ENCODE measurements at regions not wholly inside any gene's neighbourhood (a gene's known extent, or its start where the extent isn't known, plus 50 kb on each side); places are given as distances from the start of the nearest gene placed in this dataset.

DNA sequence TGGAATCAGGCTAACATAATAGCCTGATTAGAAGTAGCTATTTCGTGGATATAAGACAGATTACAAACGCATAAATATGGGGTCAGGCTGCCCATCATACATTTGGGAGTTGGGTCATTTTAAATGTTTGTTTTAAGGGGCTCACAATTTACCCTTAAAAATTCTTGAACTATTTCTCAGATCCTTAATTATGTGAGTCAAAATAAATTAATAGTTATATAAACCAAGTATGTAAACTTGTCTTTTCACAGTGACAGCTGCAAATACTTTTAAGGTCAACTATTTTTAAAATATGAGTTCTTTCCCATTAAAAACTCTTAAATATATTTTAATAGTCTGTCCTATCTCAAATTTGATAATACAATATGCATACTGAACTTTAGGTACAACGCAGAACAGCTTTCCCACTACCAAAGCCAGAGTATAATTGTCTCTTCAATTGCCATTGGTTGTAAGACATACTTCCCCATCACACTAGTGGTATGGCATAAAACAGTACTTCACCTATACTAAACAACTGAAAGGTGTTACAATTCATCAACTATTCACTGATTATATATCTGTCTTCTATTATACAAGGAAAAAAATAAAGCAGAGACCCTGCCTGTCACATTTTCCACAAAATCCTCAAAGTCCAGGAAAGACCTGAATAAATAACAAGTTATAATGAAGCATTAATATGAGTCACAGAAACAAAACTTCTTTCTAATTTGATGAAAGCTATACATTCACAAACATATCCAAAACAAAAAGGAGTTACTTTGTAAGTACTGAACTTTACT lies 80.8 kb upstream of the COL21A1 start:
- TF ChIP-seq, protein P1, sequence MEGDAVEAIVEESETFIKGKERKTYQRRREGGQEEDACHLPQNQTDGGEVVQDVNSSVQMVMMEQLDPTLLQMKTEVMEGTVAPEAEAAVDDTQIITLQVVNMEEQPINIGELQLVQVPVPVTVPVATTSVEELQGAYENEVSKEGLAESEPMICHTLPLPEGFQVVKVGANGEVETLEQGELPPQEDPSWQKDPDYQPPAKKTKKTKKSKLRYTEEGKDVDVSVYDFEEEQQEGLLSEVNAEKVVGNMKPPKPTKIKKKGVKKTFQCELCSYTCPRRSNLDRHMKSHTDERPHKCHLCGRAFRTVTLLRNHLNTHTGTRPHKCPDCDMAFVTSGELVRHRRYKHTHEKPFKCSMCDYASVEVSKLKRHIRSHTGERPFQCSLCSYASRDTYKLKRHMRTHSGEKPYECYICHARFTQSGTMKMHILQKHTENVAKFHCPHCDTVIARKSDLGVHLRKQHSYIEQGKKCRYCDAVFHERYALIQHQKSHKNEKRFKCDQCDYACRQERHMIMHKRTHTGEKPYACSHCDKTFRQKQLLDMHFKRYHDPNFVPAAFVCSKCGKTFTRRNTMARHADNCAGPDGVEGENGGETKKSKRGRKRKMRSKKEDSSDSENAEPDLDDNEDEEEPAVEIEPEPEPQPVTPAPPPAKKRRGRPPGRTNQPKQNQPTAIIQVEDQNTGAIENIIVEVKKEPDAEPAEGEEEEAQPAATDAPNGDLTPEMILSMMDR (conservative IDR thresholded peaks at IDR 0.05; ENCODE audit: control insufficient read depth, insufficient read depth, low read depth, low read length) = no peak
- DNase-seq (ENCODE audit: low read depth) = no peak
- H3K4me3 ChIP-seq (ENCODE audit: control insufficient read depth, low read depth, low read length) = no peak overlapping the region

DNA sequence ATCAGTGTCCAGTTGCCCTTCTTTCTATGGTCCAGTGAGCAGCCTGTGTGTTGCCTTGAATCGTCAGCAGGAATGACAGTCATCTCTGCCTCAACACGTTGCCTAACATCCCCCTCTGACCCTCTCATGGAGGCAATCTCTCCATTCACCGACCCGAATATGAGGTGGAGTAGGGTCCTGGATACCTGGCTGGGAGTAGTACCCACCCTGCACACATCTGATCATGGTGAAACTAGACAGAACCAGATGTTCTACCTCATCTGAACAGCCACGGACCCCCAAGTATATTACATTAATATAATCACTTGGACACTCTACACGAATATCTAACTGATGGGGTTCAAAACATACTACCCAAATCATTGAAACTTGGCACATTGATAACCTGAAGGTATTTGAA lies 77.0 kb upstream of the COL21A1 start:
- TF ChIP-seq, protein P1 (conservative IDR thresholded peaks at IDR 0.05; ENCODE audit: control insufficient read depth, insufficient read depth, low read depth, low read length) = no peak
- no peak for DNase-seq (ENCODE audit: low read depth)
- H3K4me3 ChIP-seq (ENCODE audit: control insufficient read depth, low read depth, low read length) = no peak overlapping the region

DNA sequence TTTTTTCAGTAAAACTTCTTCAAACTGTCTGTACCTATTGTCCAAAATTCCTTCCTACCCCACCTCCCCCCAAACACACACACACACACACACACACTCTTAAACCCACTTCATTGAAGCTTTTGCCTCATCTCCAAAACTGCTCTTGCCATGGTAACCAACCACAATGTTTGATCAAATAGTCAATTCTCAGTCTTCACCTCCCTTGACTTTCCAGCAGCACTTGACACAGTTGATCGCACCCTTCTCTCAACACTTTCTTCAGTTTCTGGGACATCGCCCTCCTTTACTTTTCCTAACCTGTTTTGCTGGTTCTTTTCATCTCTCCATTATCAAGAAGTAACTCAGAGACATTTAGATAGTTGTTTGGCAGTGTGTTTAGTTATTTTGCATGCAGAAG lies 71.5 kb upstream of the COL21A1 start:
- H3K4me3 ChIP-seq (ENCODE audit: control insufficient read depth, low read depth, low read length) = no peak overlapping the region
- DNase-seq (ENCODE audit: low read depth) = no peak
- TF ChIP-seq, protein P1 (conservative IDR thresholded peaks at IDR 0.05; ENCODE audit: control insufficient read depth, insufficient read depth, low read depth, low read length) = no peak

DNA sequence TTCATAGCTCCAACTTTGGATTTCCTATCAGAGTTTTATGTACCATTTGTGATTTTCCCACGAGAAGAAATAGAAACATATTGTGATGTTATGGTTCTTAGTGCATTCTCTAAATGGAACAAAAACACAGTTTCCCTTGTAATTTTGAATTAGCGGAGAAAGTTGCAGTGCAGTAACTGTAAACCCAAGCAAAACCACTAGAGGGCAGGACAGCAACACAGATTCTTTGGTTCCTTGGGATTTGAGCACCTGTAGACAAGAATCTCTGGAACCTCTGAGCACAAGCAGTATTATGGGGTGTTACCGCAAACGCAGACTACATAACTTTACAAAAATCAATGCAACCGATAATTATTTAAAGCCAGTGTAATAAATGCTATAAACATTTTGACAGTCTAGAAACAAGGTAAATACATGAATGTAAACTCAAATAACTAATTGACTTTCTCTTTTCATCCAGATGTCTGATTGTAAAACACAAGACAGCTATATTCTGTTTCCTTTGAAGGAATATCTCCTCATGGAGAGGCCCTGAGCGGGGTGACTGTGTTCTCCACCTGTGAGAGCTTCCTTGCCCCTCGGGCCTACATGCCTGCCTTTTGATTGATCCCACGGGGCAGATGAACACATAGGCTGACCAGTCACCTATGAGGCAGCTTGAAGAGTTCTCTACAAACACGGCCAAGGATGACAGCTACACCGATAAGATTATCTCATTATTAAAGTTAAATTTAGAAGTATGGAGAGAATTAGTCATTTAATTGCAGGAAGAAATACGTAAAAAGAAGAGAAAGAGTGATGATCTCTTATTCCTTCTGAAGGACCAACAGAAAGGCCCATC lies 67.5 kb upstream of the COL21A1 start:
- no peak overlapping the region for H3K4me3 ChIP-seq (ENCODE audit: control insufficient read depth, low read depth, low read length)
- TF ChIP-seq, protein P1 (conservative IDR thresholded peaks at IDR 0.05; ENCODE audit: control insufficient read depth, insufficient read depth, low read depth, low read length) = peak; percentile 97
- peak; percentile 56 for DNase-seq (ENCODE audit: low read depth)

DNA sequence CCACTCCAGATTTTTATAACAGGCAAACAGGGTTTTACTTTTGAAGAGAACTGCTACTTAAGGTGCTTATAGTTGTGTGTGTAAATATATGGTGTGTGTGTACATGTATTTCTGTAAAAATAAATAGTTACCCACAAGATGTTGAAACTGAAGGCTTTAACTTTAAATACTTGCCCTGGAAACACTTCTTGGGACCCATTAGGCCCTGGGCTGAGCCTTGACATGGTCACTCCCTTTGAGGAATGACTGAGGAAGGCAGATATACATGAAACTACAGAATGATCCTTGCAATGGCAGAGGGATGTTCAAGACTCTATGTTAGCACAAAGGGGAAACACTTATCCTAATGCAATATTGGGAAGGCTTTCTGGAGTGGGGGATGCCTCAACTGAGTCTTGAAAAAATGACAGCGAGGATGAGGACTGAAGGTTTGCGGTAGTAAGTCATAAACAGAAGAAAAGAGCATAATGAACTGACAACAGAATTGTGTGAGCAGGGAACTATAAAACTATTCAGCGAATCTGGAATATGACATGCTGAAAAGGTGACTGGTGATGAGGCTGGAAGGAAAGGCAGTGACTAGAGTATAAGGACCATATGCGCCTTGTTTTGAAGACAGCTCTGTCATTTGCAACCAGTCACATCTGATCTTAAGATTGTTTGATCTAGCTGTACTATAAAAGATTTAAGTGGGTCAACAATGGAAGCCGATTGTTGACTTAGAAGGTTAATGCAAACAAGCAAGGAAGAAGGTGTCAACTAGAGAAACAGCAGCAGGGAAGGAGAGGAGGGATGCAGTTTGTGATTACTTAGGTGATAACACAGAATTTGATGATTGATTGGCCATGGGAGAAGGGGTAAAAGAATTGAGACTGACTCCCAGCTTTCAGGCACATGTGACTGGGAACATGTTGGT lies 64.4 kb upstream of the COL21A1 start:
- no peak overlapping the region for H3K4me3 ChIP-seq (ENCODE audit: control insufficient read depth, low read depth, low read length)
- DNase-seq (ENCODE audit: low read depth) = no peak
- TF ChIP-seq, protein P1 (conservative IDR thresholded peaks at IDR 0.05; ENCODE audit: control insufficient read depth, insufficient read depth, low read depth, low read length) = no peak

DNA sequence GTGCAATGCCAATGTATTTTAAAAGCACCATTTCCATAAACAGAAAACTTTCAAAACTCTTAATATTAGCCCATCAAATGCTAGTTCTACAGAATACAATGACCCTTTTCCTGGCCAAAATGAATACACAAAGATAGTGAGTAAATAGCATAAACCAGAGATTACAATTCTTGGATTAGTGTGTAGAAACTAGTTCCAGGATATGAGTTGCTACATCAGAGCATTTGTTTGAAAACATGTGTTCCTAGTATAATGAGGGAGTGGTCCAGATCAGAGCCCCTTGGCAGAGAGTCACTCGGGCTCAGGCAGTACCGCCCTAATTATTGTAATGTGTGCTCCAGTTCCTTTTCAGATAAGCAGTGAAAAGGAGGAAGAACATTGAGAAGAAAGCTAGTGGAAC lies 63.7 kb upstream of the COL21A1 start:
- DNase-seq (ENCODE audit: low read depth) = no peak
- TF ChIP-seq, protein P1 (conservative IDR thresholded peaks at IDR 0.05; ENCODE audit: control insufficient read depth, insufficient read depth, low read depth, low read length) = no peak
- no peak overlapping the region for H3K4me3 ChIP-seq (ENCODE audit: control insufficient read depth, low read depth, low read length)
